Stimulated activated effector memory CD8-positive, alpha-beta T cell treated with anti-CD3 and anti-CD28 coated beads, Interleukin-12 subunit alpha, Interleukin-12 subunit beta, amount 100 ng/mL, for 72 hours (primary cell): ENCODE measurements at regions not wholly inside any gene's neighbourhood (a gene's known extent, or its start where the extent isn't known, plus 50 kb on each side); places are given as distances from the start of the nearest gene placed in this dataset.
"Not testable (repeated sequence)": the region's sequence is repeated elsewhere in the genome, so short reads cannot be mapped to it uniquely, and the experiment has no call there.

ENCODE experiments used
- ATAC-seq: fragments of 150-1000 bp; cut with Tn5 transposase; 2 replicates; pipeline ENCODE4 v1.10.0; 2021
- DNase-seq, 2 donors: peaks; one replicate each; pipeline ENCODE4 v3.0.0; 2021 to 2022; ENCODE audit warnings: low spot score in 2 of 2
- H3K27ac Mint-ChIP-seq: one replicate; pipeline ENCODE4 v1.8.0; 2022; ENCODE audit warnings: mild to moderate bottlenecking, mixed read lengths
- H3K36me3 Mint-ChIP-seq: one replicate; pipeline ENCODE4 v1.8.0; 2022; ENCODE audit warnings: mild to moderate bottlenecking, mixed read lengths
- H3K4me1 Mint-ChIP-seq: one replicate; pipeline ENCODE4 v1.8.0; 2022; ENCODE audit warnings: mixed read lengths
- H3K4me3 Mint-ChIP-seq: one replicate; pipeline ENCODE4 v1.8.0; 2022; ENCODE audit warnings: mild to moderate bottlenecking, mixed read lengths
- H3K9me3 Mint-ChIP-seq: one replicate; pipeline ENCODE4 v1.8.0; 2022; ENCODE audit warnings: mixed read lengths

GRCh38 chr21:10425856-10426255, 95.5 kb upstream of the TPTE start:
- H3K36me3 Mint-ChIP-seq = no peaks in the 10 kb centered on the region
- no peaks in the 10 kb centered on the region for H3K4me1 Mint-ChIP-seq
- DNase-seq (no peak), ATAC-seq (no peak)
- H3K9me3 Mint-ChIP-seq = no peaks in the 10 kb centered on the region
- no peak overlapping the region for H3K4me3 Mint-ChIP-seq
- no peak overlapping the region for H3K27ac Mint-ChIP-seq

- not testable (repeated sequence) for H3K4me3 Mint-ChIP-seq, H3K4me1 Mint-ChIP-seq, H3K36me3 Mint-ChIP-seq, ATAC-seq, H3K27ac Mint-ChIP-seq, DNase-seq, H3K9me3 Mint-ChIP-seq
These were observed 94.6 kb upstream of the TPTE start for GRCh38 chr21:10426812-10427211.

- not testable (repeated sequence) for H3K4me3 Mint-ChIP-seq, DNase-seq, H3K4me1 Mint-ChIP-seq, H3K36me3 Mint-ChIP-seq, H3K27ac Mint-ChIP-seq, H3K9me3 Mint-ChIP-seq
- ATAC-seq = peak; percentile 22
These were observed 94.1 kb upstream of the TPTE start for GRCh38 chr21:10427277-10427676.

GRCh38 chr21:10428981-10429534, 92.3 kb upstream of the TPTE start:
- not testable (repeated sequence) for DNase-seq, ATAC-seq, H3K36me3 Mint-ChIP-seq, H3K27ac Mint-ChIP-seq, H3K4me1 Mint-ChIP-seq, H3K9me3 Mint-ChIP-seq, H3K4me3 Mint-ChIP-seq

GRCh38 chr21:10430005-10430404, 91.4 kb upstream of the TPTE start:
- Mint-ChIP-seq H3K36me3 (no peaks in the 10 kb centered on the region), H3K4me1 (no peaks in the 10 kb centered on the region), H3K9me3 (peaks cover 2% of the 10 kb centered on the region), H3K27ac (no peak overlapping the region), H3K4me3 (no peak overlapping the region)
- ATAC-seq (peak; percentile 4), DNase-seq (no peak)

GRCh38 chr21:10431995-10432394, 89.4 kb upstream of the TPTE start:
- not testable (repeated sequence) for DNase-seq, ATAC-seq, H3K27ac Mint-ChIP-seq, H3K4me1 Mint-ChIP-seq, H3K9me3 Mint-ChIP-seq, H3K4me3 Mint-ChIP-seq, H3K36me3 Mint-ChIP-seq

GRCh38 chr21:10432456-10432855, 88.9 kb upstream of the TPTE start:
- not testable (repeated sequence) for H3K4me1 Mint-ChIP-seq, ATAC-seq, DNase-seq, H3K36me3 Mint-ChIP-seq, H3K9me3 Mint-ChIP-seq, H3K27ac Mint-ChIP-seq, H3K4me3 Mint-ChIP-seq

- DNase-seq, H3K4me1 Mint-ChIP-seq, H3K27ac Mint-ChIP-seq, ATAC-seq, H3K36me3 Mint-ChIP-seq, H3K9me3 Mint-ChIP-seq, H3K4me3 Mint-ChIP-seq: not testable (repeated sequence)
These were observed 83.4 kb upstream of the TPTE start for GRCh38 chr21:10437977-10438376.

GRCh38 chr21:10440639-10441038, 80.7 kb upstream of the TPTE start:
- not testable (repeated sequence) for H3K9me3 Mint-ChIP-seq, H3K36me3 Mint-ChIP-seq, H3K27ac Mint-ChIP-seq, H3K4me1 Mint-ChIP-seq, H3K4me3 Mint-ChIP-seq, DNase-seq
- ATAC-seq = peak; percentile 65

GRCh38 chr21:10442018-10442417, 79.4 kb upstream of the TPTE start:
- ATAC-seq, H3K36me3 Mint-ChIP-seq, H3K4me3 Mint-ChIP-seq, H3K9me3 Mint-ChIP-seq, H3K27ac Mint-ChIP-seq, H3K4me1 Mint-ChIP-seq, DNase-seq: not testable (repeated sequence)

GRCh38 chr21:10445685-10446084, 75.7 kb upstream of the TPTE start:
- not testable (repeated sequence) for ATAC-seq, DNase-seq, H3K4me1 Mint-ChIP-seq, H3K4me3 Mint-ChIP-seq, H3K27ac Mint-ChIP-seq, H3K36me3 Mint-ChIP-seq, H3K9me3 Mint-ChIP-seq

- H3K4me1 Mint-ChIP-seq, H3K27ac Mint-ChIP-seq, H3K4me3 Mint-ChIP-seq, ATAC-seq, DNase-seq, H3K9me3 Mint-ChIP-seq, H3K36me3 Mint-ChIP-seq: not testable (repeated sequence)
These were observed 71.9 kb upstream of the TPTE start for GRCh38 chr21:10449451-10449850.

GRCh38 chr21:10451274-10451673, 70.1 kb upstream of the TPTE start:
- not testable (repeated sequence) for H3K4me3 Mint-ChIP-seq, H3K27ac Mint-ChIP-seq, DNase-seq, H3K36me3 Mint-ChIP-seq, H3K4me1 Mint-ChIP-seq, H3K9me3 Mint-ChIP-seq, ATAC-seq

GRCh38 chr21:10457765-10458164, 63.6 kb upstream of the TPTE start:
- H3K27ac Mint-ChIP-seq, H3K36me3 Mint-ChIP-seq, H3K4me1 Mint-ChIP-seq, H3K9me3 Mint-ChIP-seq, H3K4me3 Mint-ChIP-seq, DNase-seq, ATAC-seq: not testable (repeated sequence)

- not testable (repeated sequence) for H3K4me3 Mint-ChIP-seq, H3K27ac Mint-ChIP-seq, H3K36me3 Mint-ChIP-seq, ATAC-seq, H3K9me3 Mint-ChIP-seq, DNase-seq, H3K4me1 Mint-ChIP-seq
These were observed 60.4 kb upstream of the TPTE start for GRCh38 chr21:10460957-10461356.

- not testable (repeated sequence) for H3K9me3 Mint-ChIP-seq, H3K36me3 Mint-ChIP-seq, H3K4me3 Mint-ChIP-seq, H3K27ac Mint-ChIP-seq, DNase-seq, H3K4me1 Mint-ChIP-seq, ATAC-seq
These were observed 59.9 kb upstream of the TPTE start for GRCh38 chr21:10461445-10461844.

GRCh38 chr21:10463156-10463555, 58.2 kb upstream of the TPTE start:
- no peaks in the 10 kb centered on the region for H3K9me3 Mint-ChIP-seq
- no peak overlapping the region for H3K4me3 Mint-ChIP-seq
- no peaks in the 10 kb centered on the region for H3K36me3 Mint-ChIP-seq
- H3K4me1 Mint-ChIP-seq = no peaks in the 10 kb centered on the region
- no peak overlapping the region for H3K27ac Mint-ChIP-seq
- ATAC-seq (no peak), DNase-seq (no peak)
